Endothelial cell of umbilical vein (primary cell): ENCODE measurements at regions not wholly inside any gene's neighbourhood (a gene's known extent, or its start where the extent isn't known, plus 50 kb on each side); places are given as distances from the start of the nearest gene placed in this dataset.

Experiments used
- BruUV-seq: library from RNA; stranded (reverse); fragments of 400-500 nt; replicated peaks from 2 replicates; lab custom pipeline; 2021; lab: Mats Ljungman, UMichigan
- CTCF ChIA-PET: fragments of 300-600, 350-600 bp; sonication (Branson Sonifier 250); formaldehyde crosslinking; loops from one replicate; lab custom pipeline; 2021; ENCODE audit warnings: antibody characterized with exemption, inconsistent platforms; lab: Charles Lee
- POLR2A ChIA-PET: fragments of 300-600, 350-600 bp; sonication (Branson Sonifier 250); formaldehyde crosslinking; loops from one replicate; lab custom pipeline; 2021; ENCODE audit warnings: antibody characterized with exemption, inconsistent platforms; lab: Charles Lee
- DNase-seq: peaks from one replicate; pipeline ENCODE4 v3.0.0-alpha.2; 2011; ENCODE audit warnings: low read depth, low spot score
- FAIRE-seq: peaks from 2 replicates; lab custom pipeline; 2011; peaks lifted over from hg19 to GRCh38; lab: Jason Lieb, UNC
- H2AFZ ChIP-seq: 2 replicates; pipeline ENCODE4 v1.6.0; 2012; ENCODE audit warnings: low read depth, low read length, control low read depth, inconsistent platforms
- H3K27ac ChIP-seq: 2 replicates; pipeline ENCODE4 v1.5.1; 2011; ENCODE audit warnings: low read depth, mild to moderate bottlenecking, control low read depth, low read length, moderate library complexity; ENCODE audit not compliant: insufficient read depth
- H3K27me3 ChIP-seq, 2 experiments: 2 replicates each; pipeline versions ENCODE4 v1.6.0 to v1.6.1; 2011; ENCODE audit warnings: low read length in 2 of 2, mixed read lengths in 1 of 2; ENCODE audit not compliant: control insufficient read depth in 2 of 2, insufficient read depth in 2 of 2
- H3K36me3 ChIP-seq, 2 experiments: 2 replicates in 1 of 2; 3 replicates in 1 of 2; pipeline ENCODE4 v1.5.1; 2011; ENCODE audit warnings: low read length in 2 of 2, mild to moderate bottlenecking in 1 of 2, moderate library complexity in 1 of 2; ENCODE audit not compliant: control insufficient read depth in 2 of 2, insufficient read depth in 2 of 2; ENCODE audit errors: extremely low read depth in 1 of 2
- H3K4me1 ChIP-seq: 3 replicates; pipeline ENCODE4 v1.5.1; 2011; ENCODE audit warnings: mild to moderate bottlenecking, low read length; ENCODE audit not compliant: control insufficient read depth, insufficient read depth; ENCODE audit errors: extremely low read depth
- H3K4me2 ChIP-seq: 2 replicates; pipeline ENCODE4 v1.6.1; 2011; ENCODE audit warnings: low read length, control low read depth, mixed read lengths; ENCODE audit not compliant: insufficient read depth
- H3K4me3 ChIP-seq, 3 experiments: fragments of 200-600 bp in 1 of 3; sonication (generic), shearing (Covaris generic) in 1 of 3; replicated peaks in 1 of 3; 2 replicates each; pipeline ENCODE4 v1.5.1; 2011 to 2016; ENCODE audit warnings: control low read depth in 3 of 3, low read length in 3 of 3, mild to moderate bottlenecking in 2 of 3, inconsistent platforms in 1 of 3, low read depth in 1 of 3, moderate library complexity in 1 of 3; ENCODE audit not compliant: insufficient read depth in 1 of 3
- H3K79me2 ChIP-seq: 2 replicates; pipeline ENCODE4 v1.6.0; 2012; ENCODE audit warnings: low read length, inconsistent platforms; ENCODE audit not compliant: control insufficient read depth, insufficient read depth
- H3K9ac ChIP-seq: replicated peaks from 2 replicates; pipeline ENCODE3; 2011; ENCODE audit warnings: low read length, control low read depth; ENCODE audit not compliant: insufficient read depth; ENCODE audit errors: extremely low read depth
- H3K9me1 ChIP-seq: replicated peaks from 3 replicates; pipeline ENCODE4 v1.6.0; 2011; ENCODE audit warnings: mild to moderate bottlenecking, low read length; ENCODE audit not compliant: control insufficient read depth, insufficient read depth; ENCODE audit errors: extremely low read depth
- H3K9me3 ChIP-seq: replicated peaks from 2 replicates; pipeline ENCODE4 v1.5.1; 2012; ENCODE audit warnings: low read length, inconsistent platforms; ENCODE audit not compliant: control insufficient read depth, insufficient read depth
- H4K20me1 ChIP-seq: replicated peaks from 2 replicates; pipeline ENCODE3; 2011; ENCODE audit warnings: mild to moderate bottlenecking, low read length; ENCODE audit not compliant: control insufficient read depth, insufficient read depth; ENCODE audit errors: extremely low read depth
- CTCF ChIP-seq, 2 donors: IDR thresholded peaks; 1 replicate in 1 of 2; 2 replicates in 1 of 2; pipeline ENCODE4 v1.5.1; 2011; ENCODE audit warnings: low read length in 2 of 2, mild to moderate bottlenecking in 2 of 2, moderate library complexity in 2 of 2, control low read depth in 1 of 2, inconsistent platforms in 1 of 2, low read depth in 1 of 2; ENCODE audit not compliant: insufficient read depth in 1 of 2; ENCODE audit errors: extremely low read depth in 1 of 2
- EZH2 ChIP-seq: IDR thresholded peaks from 2 replicates; pipeline ENCODE4 v1.6.1; 2012; ENCODE audit warnings: borderline replicate concordance, low read depth, mild to moderate bottlenecking, moderate library complexity, low read length, inconsistent platforms; ENCODE audit not compliant: severe bottlenecking
- FOS ChIP-seq: IDR thresholded peaks from 2 replicates; pipeline ENCODE4 v1.6.1; 2011; ENCODE audit warnings: mild to moderate bottlenecking, low read length, moderate library complexity, borderline replicate concordance; ENCODE audit not compliant: insufficient read depth
- GATA2 ChIP-seq: IDR thresholded peaks from 2 replicates; pipeline ENCODE4 v1.7.0; 2011; ENCODE audit warnings: low read depth, mild to moderate bottlenecking, moderate library complexity, mixed read lengths, low read length; ENCODE audit not compliant: insufficient read length, insufficient read depth
- JUN ChIP-seq: IDR thresholded peaks from 2 replicates; pipeline ENCODE4 v1.6.1; 2011; ENCODE audit warnings: borderline replicate concordance, low read depth; ENCODE audit not compliant: insufficient read length, insufficient read depth
- MAX ChIP-seq: IDR thresholded peaks from 2 replicates; pipeline ENCODE4 v1.6.1; 2011; ENCODE audit not compliant: insufficient read depth, insufficient read length
- MYC ChIP-seq: IDR thresholded peaks from one replicate; pipeline ENCODE4 v1.6.1; 2011; ENCODE audit warnings: mild to moderate bottlenecking, low read depth, low read length
- POLR2A ChIP-seq: IDR thresholded peaks from 2 replicates; pipeline ENCODE4 v1.6.1; 2012; ENCODE audit warnings: low read depth, mild to moderate bottlenecking, control low read depth, low read length
- POLR2AphosphoS5 ChIP-seq: IDR thresholded peaks from 2 replicates; pipeline ENCODE4 v1.6.1; 2012; ENCODE audit warnings: low read depth, mild to moderate bottlenecking, control low read depth, low read length, moderate library complexity; ENCODE audit not compliant: insufficient read depth
- dilution Hi-C: fragments of 300-500 bp; cut with MboI; formaldehyde crosslinking; loops from one replicate; pipeline ENCODE4 v1.15.0; 2019; ENCODE audit warnings: low sequenced_read_pairs; ENCODE audit not compliant: extremely low pct_ligation_motif_present
- intact Hi-C: fragments of 100-400 bp; cut with micrococcal nuclease; formaldehyde crosslinking; loops from one replicate; pipeline ENCODE4 v1.10.0; 2022

DNA sequence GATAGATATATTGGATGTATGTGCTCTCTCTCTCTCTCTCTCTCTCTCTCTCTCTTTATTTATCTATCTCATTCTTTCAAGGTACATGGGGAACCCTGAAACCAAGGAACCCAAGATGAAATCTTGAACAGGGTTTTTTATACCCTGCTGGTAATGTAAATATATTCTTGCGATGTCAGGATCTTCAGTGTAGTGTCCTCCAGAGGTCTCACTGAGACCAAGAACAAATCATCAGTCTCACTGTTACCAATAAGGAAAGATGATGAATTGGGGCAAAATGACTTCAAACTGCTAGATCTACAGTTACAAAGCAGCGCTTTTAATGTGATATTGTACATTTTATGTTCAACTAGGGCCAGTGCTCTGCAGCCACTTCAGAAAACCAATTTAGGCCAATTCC lies 423.5 kb downstream of the ANKRD7 start:
- dilution Hi-C loops (no loop called here), intact Hi-C loops (no loop called here)
- CTCF ChIA-PET: no interaction called here
- H2AFZ ChIP-seq: no peak overlapping the region
- no peaks in the 10 kb centered on the region for H4K20me1 ChIP-seq
- DNase-seq (no peak), FAIRE-seq (no peak)
- no TSS peak for BruUV-seq
- POLR2A ChIA-PET: no interaction called here
- no peak overlapping the region for H3K4me2 ChIP-seq
- no peaks in the 10 kb centered on the region for H3K27me3 ChIP-seq
- no peaks in the 10 kb centered on the region for H3K79me2 ChIP-seq
- TF ChIP-seq POLR2AphosphoS5 (no peak), GATA2 (no peak), MAX (no peak)
- H3K9me3 ChIP-seq: no peaks in the 10 kb centered on the region
- no peak overlapping the region for H3K4me3 ChIP-seq
- no peaks in the 10 kb centered on the region for H3K9me1 ChIP-seq
- no peak overlapping the region for H3K9ac ChIP-seq
- H3K4me1 ChIP-seq: no peaks in the 10 kb centered on the region
- H3K27ac ChIP-seq: no peak overlapping the region
- H3K36me3 ChIP-seq: no peaks in the 10 kb centered on the region

GRCh38 chr7:118657391-118658005 lies 433.0 kb downstream of the ANKRD7 start:
- no peaks in the 10 kb centered on the region for H3K79me2 ChIP-seq
- no peak overlapping the region for H2AFZ ChIP-seq
- H4K20me1 ChIP-seq: no peaks in the 10 kb centered on the region
- no peak overlapping the region for H3K4me3 ChIP-seq
- no peaks in the 10 kb centered on the region for H3K27me3 ChIP-seq
- ChIA-PET CTCF (no interaction called here), POLR2A (no interaction called here)
- dilution Hi-C loops (no loop called here), intact Hi-C loops (no loop called here)
- H3K9me1 ChIP-seq: no peaks in the 10 kb centered on the region
- no peak overlapping the region for H3K9ac ChIP-seq
- no peak overlapping the region for H3K27ac ChIP-seq
- FAIRE-seq (no peak), DNase-seq (no peak)
- H3K4me1 ChIP-seq: no peaks in the 10 kb centered on the region
- TF ChIP-seq POLR2A (no peak), FOS (no peak), GATA2 (no peak), EZH2 (no peak), JUN (no peak), MAX (no peak), MYC (no peak), CTCF (IDR thresholded peaks at IDR 0.05; ENCODE audit: extremely low read depth in 1 of 2, insufficient read depth in 1 of 2, low read depth in 1 of 2, low read length in 2 of 2) (no peak), POLR2AphosphoS5 (no peak)
- no TSS peak for BruUV-seq
- no peaks in the 10 kb centered on the region for H3K9me3 ChIP-seq
- H3K4me2 ChIP-seq: no peak overlapping the region
- H3K36me3 ChIP-seq: no peaks in the 10 kb centered on the region
